ENCODE measurements at regions not wholly inside any gene's neighbourhood (a gene's known extent, or its start where the extent isn't known, plus 50 kb on each side); places are given as distances from the start of the nearest gene placed in this dataset.

GRCh38 chr1:30532621-30533020, 190.8 kb downstream of the MATN1 start:
- H3K27me3 ChIP-seq: no peaks in the 10 kb centered on the region
- H3K4me1 ChIP-seq: no peaks in the 10 kb centered on the region
- H3K36me3 ChIP-seq: no peaks in the 10 kb centered on the region
- H3K4me3 ChIP-seq: no peak overlapping the region
- DNase-seq (ENCODE audit: low spot score in 2 of 2): no peak
- TF ChIP-seq POLR2A (IDR thresholded peaks at IDR 0.05): no peak
- no peaks in the 10 kb centered on the region for H3K9me3 ChIP-seq
- intact Hi-C loops (cut with DNase I; ENCODE audit: low total_unique reads): no loop called here
- no peak overlapping the region for H3K27ac ChIP-seq

- H3K36me3 ChIP-seq: no peaks in the 10 kb centered on the region
- DNase-seq (ENCODE audit: low spot score in 2 of 2): no peak
- H3K27me3 ChIP-seq: no peaks in the 10 kb centered on the region
- H3K9me3 ChIP-seq: no peaks in the 10 kb centered on the region
- TF ChIP-seq POLR2A (IDR thresholded peaks at IDR 0.05) (no peak), POLR2AphosphoS5 (IDR thresholded peaks at IDR 0.05) (no peak), CTCF (IDR thresholded peaks at IDR 0.05) (no peak)
- H3K4me1 ChIP-seq: no peaks in the 10 kb centered on the region
- no peak overlapping the region for H3K4me3 ChIP-seq
- H3K27ac ChIP-seq: no peak overlapping the region
- intact Hi-C loops (cut with DNase I; ENCODE audit: low total_unique reads): no loop called here
Measured at GRCh38 chr1:30527511-30528140, 195.8 kb downstream of the MATN1 start.

GRCh38 chr1:30526652-30527345, 196.6 kb downstream of the MATN1 start:
- intact Hi-C loops (cut with DNase I; ENCODE audit: low total_unique reads): no loop called here
- no peaks in the 10 kb centered on the region for H3K4me1 ChIP-seq
- H3K27ac ChIP-seq: no peak overlapping the region
- no peak for DNase-seq (ENCODE audit: low spot score in 2 of 2)
- peaks cover 0 to 3% of the 10 kb centered on the region in 2 donors for H3K27me3 ChIP-seq
- TF ChIP-seq POLR2A (IDR thresholded peaks at IDR 0.05) (no peak), POLR2AphosphoS5 (IDR thresholded peaks at IDR 0.05) (no peak), CTCF (IDR thresholded peaks at IDR 0.05) (no peak)
- no peak overlapping the region for H3K4me3 ChIP-seq
- H3K9me3 ChIP-seq: no peaks in the 10 kb centered on the region
- no peaks in the 10 kb centered on the region for H3K36me3 ChIP-seq

- no peaks in the 10 kb centered on the region for H3K9me3 ChIP-seq
- H3K36me3 ChIP-seq: no peaks in the 10 kb centered on the region
- TF ChIP-seq POLR2AphosphoS5 (IDR thresholded peaks at IDR 0.05): no peak
- TF ChIP-seq CTCF (IDR thresholded peaks at IDR 0.05): no peak
- no peak for TF ChIP-seq POLR2A (IDR thresholded peaks at IDR 0.05)
- H3K4me1 ChIP-seq: no peaks in the 10 kb centered on the region
- no peak overlapping the region for H3K27ac ChIP-seq
- no peak overlapping the region for H3K4me3 ChIP-seq
- peaks cover 0 to 4% of the 10 kb centered on the region in 2 donors for H3K27me3 ChIP-seq
- intact Hi-C loops (cut with DNase I; ENCODE audit: low total_unique reads): no loop called here
- DNase-seq (ENCODE audit: low spot score in 2 of 2): no peak
Measured at GRCh38 chr1:30525971-30526651, 197.3 kb downstream of the MATN1 start.

- Histone ChIP-seq H3K4me1 (no peaks in the 10 kb centered on the region), H3K36me3 (no peaks in the 10 kb centered on the region), H3K9me3 (no peaks in the 10 kb centered on the region), H3K4me3 (no peak overlapping the region), H3K27me3 (peaks cover 0 to 4% of the 10 kb centered on the region in 2 donors), H3K27ac (no peak overlapping the region)
- TF ChIP-seq CTCF (IDR thresholded peaks at IDR 0.05) (no peak), POLR2AphosphoS5 (IDR thresholded peaks at IDR 0.05) (no peak), POLR2A (IDR thresholded peaks at IDR 0.05) (no peak)
- intact Hi-C loops (cut with DNase I; ENCODE audit: low total_unique reads): no loop called here
- DNase-seq (ENCODE audit: low spot score in 2 of 2): no peak
Measured at GRCh38 chr1:30525631-30525970, 197.8 kb downstream of the MATN1 start.
